ENCODE measurements at regions not wholly inside any gene's neighbourhood (a gene's known extent, or its start where the extent isn't known, plus 50 kb on each side); places are given as distances from the start of the nearest gene placed in this dataset.
A peak's percentile ranks its signal among the peaks of the same experiment; 100 is the strongest.
"Not testable (repeated sequence)": the region's sequence is repeated elsewhere in the genome, so short reads cannot be mapped to it uniquely, and the experiment has no call there.

DNA sequence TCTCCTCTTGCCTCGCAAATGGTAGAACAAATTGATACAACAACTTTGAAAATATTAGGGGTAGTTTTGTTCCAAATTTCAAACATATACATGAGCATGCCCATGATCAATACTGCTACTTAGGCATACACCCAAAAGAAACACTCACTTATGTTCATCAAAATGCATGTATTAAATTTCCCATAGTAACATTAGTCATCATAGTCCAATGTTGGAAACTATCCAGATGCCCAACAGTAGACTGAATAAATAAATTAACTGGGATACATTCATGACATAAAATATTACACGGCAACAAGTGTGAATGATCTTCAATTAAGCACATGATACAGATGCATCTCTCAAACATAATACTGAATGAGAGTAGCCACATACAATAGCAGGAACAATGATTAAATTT, 391.6 kb downstream of the CDH11 start:
- DNase-seq (ENCODE audit: low read depth), result peak; percentile 42

DNA sequence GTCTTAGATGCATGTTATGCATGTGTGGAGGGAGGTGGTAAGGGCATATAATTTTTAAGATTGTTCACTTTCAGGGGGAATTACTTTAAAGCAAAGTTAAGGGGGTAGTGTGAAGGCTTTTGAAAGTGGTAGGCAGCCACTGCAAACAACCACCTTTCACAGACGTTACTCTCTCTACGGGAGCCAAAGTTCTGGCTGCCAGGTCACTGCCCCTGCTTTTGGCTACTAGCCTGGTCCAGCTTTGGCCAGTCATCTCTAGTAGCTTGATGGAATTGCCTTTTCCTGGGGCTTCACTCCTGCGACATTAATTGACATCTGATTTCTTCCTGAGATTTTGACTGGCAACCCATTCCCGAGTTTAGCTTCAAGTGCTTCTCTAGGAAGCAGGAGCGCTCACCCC, 397.5 kb downstream of the CDH11 start:
- no peak for DNase-seq (ENCODE audit: low read depth)

DNA sequence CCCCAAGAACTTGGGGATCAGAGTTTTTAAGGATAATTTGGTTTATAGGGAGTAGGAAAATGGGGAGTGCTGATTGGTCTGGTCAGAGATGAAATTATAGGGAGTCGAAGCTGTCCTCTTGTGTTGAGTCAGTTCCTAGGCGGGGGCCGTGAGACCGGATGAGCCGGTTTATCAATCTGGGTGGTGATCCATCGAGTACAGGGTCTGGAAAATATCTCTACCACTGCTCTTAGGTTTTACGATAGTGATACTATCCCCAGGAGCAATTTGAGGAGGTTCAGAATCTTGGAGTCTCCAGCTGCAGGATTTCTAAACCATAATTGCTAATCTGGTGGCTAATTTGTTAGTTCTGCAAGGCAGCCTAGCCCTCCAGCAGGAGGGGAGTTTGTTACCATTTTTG, 403.4 kb downstream of the CDH11 start:
- no peak for DNase-seq (ENCODE audit: low read depth)

DNA sequence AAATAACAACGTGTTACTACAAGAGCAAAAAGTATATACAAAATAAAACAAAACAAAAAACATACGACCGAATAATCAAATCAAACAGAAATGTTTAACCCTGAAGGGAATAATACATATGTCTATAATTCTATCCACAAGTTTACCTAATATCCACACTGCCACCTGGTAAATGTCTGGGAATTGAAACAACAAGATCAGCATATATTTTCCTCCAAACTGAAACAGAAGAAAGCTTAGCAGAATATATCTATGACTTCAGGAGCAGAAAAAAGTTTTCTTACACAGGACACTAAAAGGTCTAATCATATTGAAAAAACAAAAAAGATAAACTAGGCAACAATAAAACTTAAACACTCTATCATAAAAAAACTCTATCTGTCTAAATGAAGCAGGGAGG, 404.0 kb downstream of the CDH11 start:
- no peak for DNase-seq (ENCODE audit: low read depth)

GRCh38 chr16:64715624-64716023, 406.2 kb downstream of the CDH11 start:
- DNase-seq (ENCODE audit: low read depth), result no peak

DNA sequence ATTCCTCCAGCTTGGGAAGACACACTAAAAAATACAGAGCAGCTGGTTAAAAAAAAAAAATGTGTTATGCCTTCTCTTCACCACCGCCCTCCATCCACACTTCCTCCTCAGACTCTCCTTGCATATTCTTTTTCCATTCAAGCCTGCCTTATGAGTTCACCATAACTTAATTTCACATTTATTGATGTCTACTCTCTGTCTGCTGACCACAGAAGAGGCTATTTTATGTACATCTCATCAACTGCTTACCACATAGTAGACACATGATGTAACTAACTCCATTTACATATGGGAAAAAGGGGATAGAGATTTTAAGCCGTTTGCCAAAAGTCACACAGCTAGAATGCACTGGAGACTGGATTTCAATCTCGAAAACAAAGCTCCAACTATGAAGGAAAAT, 409.8 kb downstream of the CDH11 start:
- no peak for DNase-seq (ENCODE audit: low read depth)

- no peak for DNase-seq (ENCODE audit: low read depth)
Observed at GRCh38 chr16:64711596-64711995, 410.3 kb downstream of the CDH11 start.

- DNase-seq (ENCODE audit: low read depth), result peak; percentile 64
Observed at GRCh38 chr16:64711026-64711425, 410.8 kb downstream of the CDH11 start.

- no peak for DNase-seq (ENCODE audit: low read depth)
Observed at GRCh38 chr16:64705443-64705842, 416.4 kb downstream of the CDH11 start.

- DNase-seq (ENCODE audit: low read depth), result no peak
Observed at GRCh38 chr16:64704386-64704785, 417.5 kb downstream of the CDH11 start.

DNA sequence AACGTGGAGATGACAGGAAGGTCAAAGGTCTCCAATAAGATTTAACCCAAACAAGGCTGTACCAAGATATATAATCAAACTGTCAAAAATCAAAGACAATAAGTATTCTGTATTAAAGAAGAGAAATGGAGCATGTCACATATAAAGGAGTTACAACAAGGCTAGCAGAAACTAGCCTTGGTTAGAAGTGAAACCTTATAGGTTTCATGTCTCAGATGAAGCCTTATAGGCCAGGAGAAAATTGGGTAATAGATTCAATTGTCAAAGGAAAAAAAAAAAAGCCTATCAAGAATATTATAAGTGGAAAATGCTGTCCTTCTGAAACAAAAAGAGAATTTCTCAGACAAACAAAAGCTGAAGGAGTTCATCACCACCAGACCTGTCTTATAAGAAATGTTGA, 419.4 kb downstream of the CDH11 start:
- no peak for DNase-seq (ENCODE audit: low read depth)

DNA sequence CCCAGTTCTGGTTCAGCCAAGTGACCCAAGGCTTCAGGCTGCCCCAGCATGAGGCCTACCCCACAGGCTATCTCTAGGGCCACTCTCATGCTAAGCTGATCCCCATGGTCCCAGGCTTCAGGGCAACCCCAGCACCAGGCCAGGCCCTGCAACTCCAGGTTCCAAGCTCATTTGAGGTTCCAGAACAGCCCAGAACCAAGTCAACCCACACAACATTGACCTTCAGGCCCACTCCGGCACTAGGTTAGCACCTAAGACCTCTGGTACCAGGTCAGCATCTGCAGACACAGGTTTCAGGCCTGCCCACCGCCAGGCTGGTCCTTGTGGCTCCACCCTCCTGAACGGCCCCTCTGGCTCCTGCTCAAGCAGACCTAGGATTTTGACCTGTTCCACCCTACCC, 421.2 kb downstream of the CDH11 start:
- DNase-seq (ENCODE audit: low read depth), result no peak

DNA sequence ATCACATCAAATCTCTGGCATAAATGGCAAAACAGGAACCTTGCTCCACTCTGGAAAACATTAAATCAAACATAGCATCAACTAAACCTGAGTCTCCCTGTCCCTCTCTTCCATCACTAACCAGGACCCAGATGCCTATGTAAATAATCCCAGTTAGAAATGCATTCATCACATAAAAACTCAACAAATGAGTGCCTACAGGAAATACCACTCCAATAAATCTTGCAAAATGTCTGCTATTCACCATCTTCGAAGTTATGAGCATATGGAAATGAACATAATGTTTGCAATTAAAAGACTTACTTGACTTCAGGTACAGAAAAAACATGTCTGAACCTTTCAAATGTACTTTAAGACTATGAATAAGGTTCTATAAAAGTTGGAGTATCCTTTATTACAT, 425.0 kb downstream of the CDH11 start:
- DNase-seq (ENCODE audit: low read depth), result no peak

DNA sequence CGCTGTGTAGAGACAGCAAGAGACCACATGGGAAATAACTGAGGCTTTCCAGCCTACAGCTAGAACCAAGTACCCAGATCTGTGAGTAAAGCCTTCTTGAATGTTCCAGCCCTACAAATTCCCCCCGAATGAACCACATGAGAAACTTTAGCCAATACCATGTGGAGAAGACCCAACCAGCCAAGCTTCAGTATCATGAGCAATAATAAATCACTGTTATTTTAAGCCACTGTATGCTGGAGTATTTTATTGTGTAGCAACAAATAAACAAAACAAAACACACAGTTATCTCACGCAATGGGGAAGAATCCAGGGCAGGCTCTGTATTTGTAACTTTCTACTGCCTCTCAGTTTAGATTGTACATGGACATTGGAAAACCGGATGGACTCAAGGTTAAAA, 426.2 kb downstream of the CDH11 start:
- DNase-seq (ENCODE audit: low read depth), result peak; percentile 22

- DNase-seq (ENCODE audit: low read depth), result peak; percentile 2
Observed at GRCh38 chr16:64693946-64694345, 427.9 kb downstream of the CDH11 start.

- DNase-seq (ENCODE audit: low read depth), result peak; percentile 5
Observed at GRCh38 chr16:64687786-64688185, 434.1 kb downstream of the CDH11 start.

- no peak for DNase-seq (ENCODE audit: low read depth)
Observed at GRCh38 chr16:64687123-64687522, 434.7 kb downstream of the CDH11 start.

GRCh38 chr16:64679976-64680690, 441.7 kb downstream of the CDH11 start:
- no peak for DNase-seq (ENCODE audit: low read depth)

- DNase-seq (ENCODE audit: low read depth), result no peak
Observed at GRCh38 chr16:64669573-64669972, 452.3 kb downstream of the CDH11 start.

DNA sequence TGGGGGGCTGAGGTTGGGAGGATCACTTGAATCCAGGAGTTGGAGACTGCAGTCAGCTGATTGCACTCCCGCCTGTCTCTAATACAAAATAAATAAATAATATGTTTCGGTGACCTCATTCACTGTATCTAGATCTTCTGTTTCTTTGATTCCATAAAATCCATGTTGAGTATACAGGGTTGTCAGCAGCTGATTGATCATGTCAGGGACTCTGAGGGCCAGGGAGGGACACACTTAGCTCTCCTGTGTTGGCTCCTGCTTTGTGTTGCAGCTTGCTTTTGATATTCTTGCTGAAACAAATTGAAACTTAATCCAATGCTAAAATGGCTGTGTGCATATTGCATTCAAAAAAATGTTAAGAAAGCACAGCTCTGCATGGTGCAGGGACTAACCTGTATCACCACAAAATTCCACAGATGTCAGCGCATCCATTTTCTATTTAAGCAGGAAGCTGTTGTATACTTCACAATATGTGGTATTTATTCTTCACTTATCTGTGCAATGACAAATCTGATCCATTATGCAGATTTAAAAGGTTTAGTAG, 454.5 kb downstream of the CDH11 start:
- DNase-seq (ENCODE audit: low read depth), result no peak

GRCh38 chr16:64662312-64662711, 459.6 kb downstream of the CDH11 start:
- not testable (repeated sequence) for DNase-seq (ENCODE audit: low read depth)

DNA sequence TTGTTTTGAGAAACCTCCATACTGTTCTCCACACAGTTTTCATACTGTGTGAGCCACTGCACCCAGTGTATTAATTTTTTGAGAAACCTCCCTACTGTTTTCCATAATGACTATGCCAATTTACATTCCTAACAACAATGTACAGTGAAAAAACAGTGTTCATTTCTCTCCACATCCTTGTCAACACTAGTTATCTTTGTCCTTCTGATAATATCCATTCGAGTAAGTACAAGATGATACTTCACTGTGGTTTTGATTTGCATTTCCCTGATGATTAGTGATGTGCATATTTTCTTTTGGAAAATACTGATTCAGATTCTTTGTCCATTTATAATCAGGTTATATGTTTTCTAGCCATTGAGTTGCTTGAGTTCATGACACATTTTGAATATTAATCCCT, 462.0 kb downstream of the CDH11 start:
- no peak for DNase-seq (ENCODE audit: low read depth)

GRCh38 chr16:64657316-64658011, 464.4 kb downstream of the CDH11 start:
- DNase-seq (ENCODE audit: low read depth), result peak; percentile 2

All from LHCN-M2 (cell line).